Lower leg skin (tissue), 4 donors: ENCODE measurements at regions not wholly inside any gene's neighbourhood (a gene's known extent, or its start where the extent isn't known, plus 50 kb on each side); places are given as distances from the start of the nearest gene placed in this dataset.

Experiments
- DNase-seq, 2 donors: peaks; one replicate each; pipeline ENCODE4 v3.0.0-alpha.2; 2019; ENCODE audit warnings: low spot score in 2 of 2
- H3K4me3 ChIP-seq: fragments of 200-600 bp; sonication (generic); 2 replicates; pipeline ENCODE4 v1.5.1; 2017; ENCODE audit warnings: mild to moderate bottlenecking, low read depth; ENCODE audit not compliant: poor library complexity, severe bottlenecking
- CTCF ChIP-seq, 3 donors: fragments of 450-650 bp; IDR thresholded peaks; one replicate each; pipeline ENCODE4 v1.5.1; 2016; ENCODE audit warnings: antibody characterized with exemption in 3 of 3, mild to moderate bottlenecking in 3 of 3, moderate library complexity in 2 of 3
- POLR2A ChIP-seq, 2 donors: fragments of 450-650 bp; IDR thresholded peaks; one replicate each; pipeline ENCODE4 v1.6.1; 2016 to 2017; ENCODE audit warnings: antibody characterized with exemption in 2 of 2, mild to moderate bottlenecking in 1 of 2, moderate library complexity in 1 of 2
- WGBS, 2 donors: methylation state at CpG; one replicate each; pipeline ENCODE4 v1.1.5; 2018; 5-methylcytosine and 5-hydroxymethylcytosine counted together
- intact Hi-C: fragments of 100-400 bp; cut with DNase I; formaldehyde crosslinking; loops from one replicate; pipeline ENCODE4 v1.15.0; 2023; ENCODE audit warnings: low total_unique reads

- WGBS, 2 donors = 76 to 78% methylated on average over 2 of the region's 2 CpGs
- DNase-seq = no peak
- TF ChIP-seq POLR2A (IDR thresholded peaks at IDR 0.05) (no peak), CTCF (IDR thresholded peaks at IDR 0.05) (no peak)
- intact Hi-C loops = no loop called here
- H3K4me3 ChIP-seq = no peak overlapping the region
These were observed 126.1 kb downstream of the MAP3K21 start for GRCh38 chr1:233453433-233454200.

DNA sequence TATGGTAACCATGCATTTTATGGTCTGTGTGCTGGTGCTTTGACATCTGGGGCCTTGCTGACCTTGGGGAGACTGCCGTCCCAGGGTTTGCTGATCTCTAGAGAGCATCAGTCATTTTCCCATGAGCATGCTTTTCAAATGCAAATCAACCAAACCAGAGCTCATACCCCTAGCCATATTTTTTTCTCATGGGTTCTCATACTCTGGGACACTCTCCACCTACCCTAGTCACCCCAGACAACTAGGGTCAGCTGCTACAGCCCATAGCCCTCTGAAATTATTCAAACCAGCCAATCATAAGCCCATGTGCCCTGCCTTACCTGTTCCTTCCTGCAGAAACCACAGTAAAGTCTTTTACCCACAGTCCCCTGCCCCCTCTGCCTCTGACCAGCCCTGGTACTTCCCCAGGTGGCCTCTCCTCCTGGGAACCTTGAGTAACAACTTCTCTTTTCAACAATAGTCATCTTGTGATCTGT is 132.0 kb downstream of the MAP3K21 start:
- DNase-seq = no peak
- WGBS, 2 donors = 76 to 84% methylated on average over 1 of the region's 1 CpG
- intact Hi-C loops = no loop called here
- TF ChIP-seq POLR2A (IDR thresholded peaks at IDR 0.05) = no peak
- no peak for TF ChIP-seq CTCF (IDR thresholded peaks at IDR 0.05)
- no peak overlapping the region for H3K4me3 ChIP-seq

DNA sequence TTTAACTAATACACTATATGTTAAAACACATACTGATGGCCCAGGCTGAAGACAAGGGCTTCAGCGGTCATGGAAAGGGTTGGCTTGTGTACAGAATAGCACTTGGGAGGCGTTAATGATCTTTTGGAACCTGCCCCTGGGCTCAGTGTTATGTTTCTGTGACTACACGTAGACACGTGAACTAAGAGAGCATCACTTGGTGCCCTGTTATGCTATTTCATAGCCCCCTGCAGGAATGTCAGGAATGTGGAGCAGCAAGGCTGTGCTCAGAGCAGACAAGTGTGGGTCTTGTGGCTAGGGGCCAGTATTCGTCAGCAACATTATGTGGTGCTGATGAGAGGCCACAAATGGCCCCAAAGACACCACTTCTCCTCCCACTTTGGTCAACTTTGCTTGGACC is 132.4 kb downstream of the MAP3K21 start:
- H3K4me3 ChIP-seq = no peak overlapping the region
- TF ChIP-seq CTCF (IDR thresholded peaks at IDR 0.05) (no peak), POLR2A (IDR thresholded peaks at IDR 0.05) (no peak)
- no peak for DNase-seq
- intact Hi-C loops = no loop called here
- 60 to 64% methylated on average over 5 of the region's 5 CpGs for WGBS, 2 donors

DNA sequence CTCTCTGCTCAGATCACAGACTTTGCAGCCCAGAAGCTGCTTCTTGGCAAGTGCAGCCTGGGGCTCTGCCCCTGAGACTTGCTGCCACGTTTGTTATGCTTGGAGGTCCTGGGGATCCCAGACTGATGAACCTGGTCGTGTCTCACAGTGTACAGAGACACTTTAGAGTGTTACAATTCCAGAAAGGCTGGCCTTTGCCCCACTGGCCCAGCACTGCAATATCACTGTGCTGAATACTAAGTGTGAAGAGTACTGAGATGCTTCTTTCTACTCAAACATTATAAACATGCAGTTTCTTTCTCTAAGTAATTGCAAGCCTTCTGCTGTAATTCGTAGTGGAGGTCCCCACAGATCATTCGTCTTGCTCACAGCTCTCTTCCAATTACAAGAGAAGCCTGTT is 133.2 kb downstream of the MAP3K21 start:
- DNase-seq = no peak
- TF ChIP-seq POLR2A (IDR thresholded peaks at IDR 0.05) (no peak), CTCF (IDR thresholded peaks at IDR 0.05) (no peak)
- intact Hi-C loops = no loop called here
- no peak overlapping the region for H3K4me3 ChIP-seq
- 67 to 76% methylated on average over 4 of the region's 4 CpGs for WGBS, 2 donors

DNA sequence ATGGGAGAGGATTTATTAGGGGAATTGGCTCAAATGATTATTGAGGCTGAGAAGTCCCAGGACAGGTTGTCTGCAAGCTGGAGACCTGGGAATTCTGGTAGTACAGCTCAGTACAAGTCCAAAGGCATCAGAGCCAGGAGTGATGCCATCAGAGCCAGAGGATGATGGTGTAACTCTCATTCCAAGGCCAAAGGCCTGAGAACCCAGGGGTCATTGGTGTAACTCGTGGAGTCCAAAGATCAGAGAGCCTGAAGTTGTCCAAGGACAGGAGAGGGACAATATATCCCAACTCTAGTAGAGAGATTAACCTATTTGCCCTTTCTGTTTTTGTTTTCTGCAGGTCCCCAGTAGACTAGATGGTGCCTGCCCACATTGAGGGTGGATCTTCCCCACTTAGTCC is 134.3 kb downstream of the MAP3K21 start:
- WGBS, 2 donors = 75 to 86% methylated on average over 1 of the region's 1 CpG
- TF ChIP-seq CTCF (IDR thresholded peaks at IDR 0.05) = no peak
- DNase-seq = no peak
- intact Hi-C loops = no loop called here
- no peak overlapping the region for H3K4me3 ChIP-seq

DNA sequence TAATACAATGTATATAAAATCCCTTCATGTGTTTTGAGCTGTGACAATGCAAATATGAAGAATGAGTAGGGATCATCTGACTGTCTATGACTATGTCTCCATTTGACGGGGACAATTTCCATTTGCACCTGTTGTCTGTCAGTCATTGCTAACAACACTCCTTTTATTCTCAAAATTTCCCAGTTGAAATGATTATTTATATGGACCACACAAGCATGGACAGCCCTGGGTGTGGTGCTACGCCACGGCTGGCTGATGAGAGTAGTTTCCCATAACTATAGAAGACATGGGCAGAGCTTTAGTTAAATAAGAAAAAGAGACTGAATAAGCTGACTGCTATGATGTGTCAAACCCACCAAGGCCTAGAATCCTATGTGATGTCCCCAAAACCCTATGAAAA is 135.8 kb downstream of the MAP3K21 start:
- no peak overlapping the region for H3K4me3 ChIP-seq
- intact Hi-C loops = no loop called here
- DNase-seq = no peak
- WGBS, 2 donors = 86 to 88% methylated on average over 3 of the region's 3 CpGs
- TF ChIP-seq CTCF (IDR thresholded peaks at IDR 0.05) (no peak), POLR2A (IDR thresholded peaks at IDR 0.05) (no peak)
